CD14-positive monocyte (primary cell): ENCODE measurements at regions not wholly inside any gene's neighbourhood (a gene's known extent, or its start where the extent isn't known, plus 50 kb on each side); places are given as distances from the start of the nearest gene placed in this dataset.

Experiments used
- DNase-seq, 3 donors: peaks; one replicate each; pipeline ENCODE4 v3.0.0-alpha.2; 2011 to 2022
- H2AFZ ChIP-seq: 2 replicates; pipeline ENCODE4 v1.6.0; 2012; ENCODE audit warnings: mild to moderate bottlenecking, low read depth, low read length, inconsistent platforms; ENCODE audit not compliant: insufficient read depth, poor library complexity, severe bottlenecking
- H3K27ac ChIP-seq, 2 donors: 1 replicate in 1 of 2; 2 replicates in 1 of 2; pipeline ENCODE4 v1.5.1; 2012 to 2013; ENCODE audit warnings: low read length in 2 of 2, control low read depth in 1 of 2, inconsistent platforms in 1 of 2, low read depth in 1 of 2, mild to moderate bottlenecking in 1 of 2
- H3K27me3 ChIP-seq, 2 donors: one replicate each; pipeline versions ENCODE4 v1.6.0 to v1.6.1; 2011 to 2013; ENCODE audit warnings: low read length in 2 of 2; ENCODE audit not compliant: control insufficient read depth in 2 of 2, insufficient read depth in 2 of 2
- H3K36me3 ChIP-seq, 2 donors: replicated peaks in 1 of 2; 1 replicate in 1 of 2; 2 replicates in 1 of 2; pipeline versions ENCODE4 v1.5.1 to v1.6.1; 2012 to 2013; ENCODE audit warnings: low read length in 2 of 2, control low read depth in 1 of 2, inconsistent platforms in 1 of 2, mild to moderate bottlenecking in 1 of 2; ENCODE audit not compliant: insufficient read depth in 2 of 2, control insufficient read depth in 1 of 2
- H3K4me1 ChIP-seq, 2 donors: 1 replicate in 1 of 2; 2 replicates in 1 of 2; pipeline versions ENCODE4 v1.5.1 to v1.6.1; 2012 to 2013; ENCODE audit warnings: low read length in 2 of 2, control low read depth in 1 of 2, inconsistent platforms in 1 of 2, mild to moderate bottlenecking in 1 of 2, moderate library complexity in 1 of 2; ENCODE audit not compliant: insufficient read depth in 2 of 2, control insufficient read depth in 1 of 2
- H3K4me2 ChIP-seq: replicated peaks from 2 replicates; pipeline ENCODE3; 2012; ENCODE audit warnings: low read length, moderate library complexity, mild to moderate bottlenecking; ENCODE audit not compliant: poor library complexity, severe bottlenecking; ENCODE audit errors: extremely low read depth
- H3K4me3 ChIP-seq, 3 experiments: fragments of 200-600 bp in 1 of 3; sonication (generic) in 1 of 3; replicated peaks in 1 of 3; 1 replicate in 2 of 3; 2 replicates in 1 of 3; pipeline ENCODE4 v1.5.1; 2011 to 2013; ENCODE audit warnings: low read length in 3 of 3, mild to moderate bottlenecking in 3 of 3, control low read depth in 2 of 3, low read depth in 2 of 3, inconsistent platforms in 1 of 3, moderate library complexity in 1 of 3
- H3K79me2 ChIP-seq: 2 replicates; pipeline ENCODE4 v1.6.0; 2012; ENCODE audit warnings: mild to moderate bottlenecking, control low read depth, inconsistent platforms, low read length, moderate library complexity; ENCODE audit not compliant: insufficient read depth
- H3K9ac ChIP-seq: 2 replicates; pipeline ENCODE4 v1.6.0; 2017; ENCODE audit warnings: low read length, mild to moderate bottlenecking; ENCODE audit not compliant: insufficient read depth, poor library complexity, severe bottlenecking
- H3K9me3 ChIP-seq, 2 donors: replicated peaks in 1 of 2; 1 replicate in 1 of 2; 2 replicates in 1 of 2; pipeline versions ENCODE4 v1.5.1 to v1.6.1; 2012 to 2013; ENCODE audit warnings: low read length in 2 of 2, control low read depth in 1 of 2; ENCODE audit not compliant: control insufficient read depth in 1 of 2, insufficient read depth in 1 of 2
- H4K20me1 ChIP-seq: 2 replicates; pipeline ENCODE4 v1.6.0; 2012; ENCODE audit warnings: mild to moderate bottlenecking, low read length, control low read depth, moderate library complexity; ENCODE audit not compliant: insufficient read depth
- H3K27ac Mint-ChIP-seq, 7 donors: one replicate each; pipeline ENCODE4 v1.8.0; 2020; ENCODE audit warnings: mild to moderate bottlenecking in 7 of 7, mixed read lengths in 7 of 7, moderate library complexity in 6 of 7, inconsistent platforms in 2 of 7
- H3K27me3 Mint-ChIP-seq, 3 donors: one replicate each; pipeline ENCODE4 v1.8.0; 2021 to 2022; ENCODE audit warnings: low read depth in 3 of 3, mild to moderate bottlenecking in 3 of 3, mixed read lengths in 3 of 3, moderate library complexity in 3 of 3, inconsistent platforms in 1 of 3
- H3K36me3 Mint-ChIP-seq, 2 donors: one replicate each; pipeline ENCODE4 v1.8.0; 2020; ENCODE audit warnings: mixed read lengths in 2 of 2, inconsistent platforms in 1 of 2, mild to moderate bottlenecking in 1 of 2
- H3K4me1 Mint-ChIP-seq: one replicate; pipeline ENCODE4 v1.8.0; 2020; ENCODE audit warnings: mild to moderate bottlenecking, mixed read lengths
- H3K4me3 Mint-ChIP-seq, 2 donors: one replicate each; pipeline ENCODE4 v1.8.0; 2020; ENCODE audit warnings: mild to moderate bottlenecking in 2 of 2, mixed read lengths in 2 of 2, moderate library complexity in 1 of 2
- H3K9me3 Mint-ChIP-seq, 7 donors: one replicate each; pipeline ENCODE4 v1.8.0; 2020 to 2022; ENCODE audit warnings: mixed read lengths in 7 of 7, mild to moderate bottlenecking in 6 of 7, moderate library complexity in 6 of 7, inconsistent platforms in 2 of 7
- CTCF ChIP-seq: fragments of 200-600 bp; IDR thresholded peaks from one replicate; pipeline ENCODE4 v1.8.0; 2022; ENCODE audit warnings: antibody characterized with exemption, mild to moderate bottlenecking
- whole genome bisulfite sequencing: methylation state at CpG from one replicate; pipeline ENCODE4 v1.1.5; 2013; ENCODE audit warnings: missing lambda C conversion rate; ENCODE audit not compliant: insufficient coverage; 5-methylcytosine and 5-hydroxymethylcytosine counted together
- intact Hi-C, 2 donors: fragments of 100-400 bp; cut with micrococcal nuclease; formaldehyde crosslinking; loops; one replicate each; pipeline versions ENCODE4 v1.15.0 to v1.15.1; 2023

- no peak for DNase-seq
- no peak for TF ChIP-seq CTCF
- H3K27ac ChIP-seq: no peak overlapping the region
Measured at GRCh38 chr10:55065185-55065584, 264.2 kb upstream of the PCDH15 start.

GRCh38 chr10:55063811-55064210 is 262.8 kb upstream of the PCDH15 start:
- H3K27ac ChIP-seq: no peak overlapping the region
- no peaks in the 10 kb centered on the region for H3K36me3 ChIP-seq
- no peaks in the 10 kb centered on the region for H3K79me2 ChIP-seq
- Mint-ChIP-seq H3K36me3 (no peaks in the 10 kb centered on the region), H3K27me3 (no peaks in the 10 kb centered on the region), H3K27ac (no peak overlapping the region), H3K4me3 (no peak overlapping the region), H3K4me1 (no peaks in the 10 kb centered on the region), H3K9me3 (no peaks in the 10 kb centered on the region)
- H3K4me3 ChIP-seq: no peak overlapping the region
- H3K27me3 ChIP-seq: no peaks in the 10 kb centered on the region
- H3K4me1 ChIP-seq: no peaks in the 10 kb centered on the region
- H3K9me3 ChIP-seq: no peaks in the 10 kb centered on the region
- no peak for TF ChIP-seq CTCF
- no peak overlapping the region for H3K9ac ChIP-seq
- no peaks in the 10 kb centered on the region for H4K20me1 ChIP-seq
- no peak for DNase-seq
- intact Hi-C loops: no loop called here
- H3K4me2 ChIP-seq: no peak overlapping the region
- no peak overlapping the region for H2AFZ ChIP-seq

More at GRCh38 chr10:55065185-55065584, 264.2 kb upstream of the PCDH15 start:
- Histone ChIP-seq H3K4me1 (no peaks in the 10 kb centered on the region), H2AFZ (no peak overlapping the region), H3K36me3 (no peaks in the 10 kb centered on the region), H3K4me2 (no peak overlapping the region), H3K27me3 (no peaks in the 10 kb centered on the region), H3K9ac (no peak overlapping the region), H4K20me1 (no peaks in the 10 kb centered on the region), H3K9me3 (no peaks in the 10 kb centered on the region), H3K79me2 (no peaks in the 10 kb centered on the region), H3K4me3 (no peak overlapping the region)
- no peaks in the 10 kb centered on the region for H3K4me1 Mint-ChIP-seq
- no peak overlapping the region for H3K4me3 Mint-ChIP-seq
- H3K27me3 Mint-ChIP-seq: no peaks in the 10 kb centered on the region
- no peak overlapping the region for H3K27ac Mint-ChIP-seq
- intact Hi-C loops: no loop called here
- no peaks in the 10 kb centered on the region for H3K9me3 Mint-ChIP-seq
- no CpG with 5 or more reads among the region's 1 CpG for WGBS
- H3K36me3 Mint-ChIP-seq: no peaks in the 10 kb centered on the region
